ENCODE measurements at regions not wholly inside any gene's neighbourhood (a gene's known extent, or its start where the extent isn't known, plus 50 kb on each side); places are given as distances from the start of the nearest gene placed in this dataset.

DNA sequence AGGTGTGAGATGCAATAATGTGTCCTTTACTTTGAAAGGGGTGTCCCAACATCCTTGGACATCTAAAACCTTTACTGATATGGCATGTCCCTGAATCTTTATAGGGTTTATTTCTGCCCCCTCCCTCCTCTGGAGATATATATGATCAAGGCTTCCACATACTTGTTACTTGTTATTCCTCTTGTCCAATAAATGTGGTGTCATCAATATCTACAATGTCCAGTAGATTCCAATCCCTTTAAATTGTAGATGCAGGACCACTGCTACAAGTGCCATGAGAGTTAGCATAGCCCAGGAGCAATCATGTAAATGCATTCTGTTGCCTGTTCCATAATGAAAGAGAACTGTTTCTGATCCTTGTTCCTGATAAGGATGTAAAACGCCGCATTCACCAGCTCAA lies 479.7 kb upstream of the MEIS1 start:
- intact Hi-C loops (cut with micrococcal nuclease) = no loop called here
- CTCF ChIA-PET = no interaction called here
- WGBS, 2 experiments (ENCODE audit: extremely low coverage in 2 of 2, insufficient read length in 1 of 2) = no CpG with 5 or more reads among the region's 2 CpGs

More for the DNA sequence above, 479.7 kb upstream of the MEIS1 start:
- POLR2A ChIA-PET (ENCODE audit: unreplicated experiment) = no interaction called here
- ATAC-seq (ENCODE audit: low read depth) = no peak
- Histone ChIP-seq H3K4me1 (ENCODE audit: control insufficient read depth, insufficient read depth, low read length) (no peaks in the 10 kb centered on the region), H3K9ac (ENCODE audit: low read depth, low read length) (no peak overlapping the region), H3K27ac (ENCODE audit: insufficient read depth, low read length) (no peak overlapping the region), H3K79me1 (ENCODE audit: low read depth in 1 of 2, low read length in 2 of 2) (no peaks in the 10 kb centered on the region), H2BK15ac (ENCODE audit: low read depth, low read length) (no peak overlapping the region), H3K36me3 (ENCODE audit: control insufficient read depth, insufficient read depth, low read length) (no peaks in the 10 kb centered on the region), H2AK5ac (ENCODE audit: low read depth, low read length) (no peak overlapping the region), H3K4me3 (ENCODE audit: insufficient read depth, low read depth, low read length) (no peak overlapping the region), H3K18ac (ENCODE audit: low read depth, low read length) (no peak overlapping the region), H2AFZ (replicated peaks; ENCODE audit: low read length, poor library complexity) (no peak overlapping the region), H4K91ac (ENCODE audit: insufficient read depth, low read depth, low read length) (no peak overlapping the region), H2BK120ac (ENCODE audit: low read depth, low read length) (no peak overlapping the region), H3K23ac (ENCODE audit: low read depth, low read length) (no peak overlapping the region), H3K4me2 (ENCODE audit: low read depth, low read length) (no peak overlapping the region), H3K27me3 (ENCODE audit: control insufficient read depth, insufficient read depth, low read length) (no peaks in the 10 kb centered on the region), H3K56ac (ENCODE audit: extremely low read depth, insufficient read depth, low read length) (no peak overlapping the region), H3K14ac (replicated peaks; ENCODE audit: low read depth, low read length) (no peak overlapping the region), H2BK20ac (ENCODE audit: low read depth, low read length) (no peak overlapping the region), H4K20me1 (ENCODE audit: insufficient read depth, low read length) (no peaks in the 10 kb centered on the region), H2BK5ac (ENCODE audit: low read depth, low read length, poor library complexity, severe bottlenecking) (no peak overlapping the region), H2AK9ac (replicated peaks; ENCODE audit: low read depth, low read length, poor library complexity) (no peak overlapping the region), H4K8ac (ENCODE audit: low read depth in 2 of 2, low read length in 2 of 2) (no peak overlapping the region), H3K9me1 (ENCODE audit: insufficient read depth, low read length) (no peaks in the 10 kb centered on the region), H3K9me3 (ENCODE audit: control insufficient read depth, insufficient read depth, low read length) (no peaks in the 10 kb centered on the region), H4K5ac (ENCODE audit: low read depth, low read length) (no peak overlapping the region), H3K4ac (ENCODE audit: low read depth, low read length) (no peak overlapping the region)
- no TSS peak for BruUV-seq (replicated peaks)
- in situ Hi-C loops (cut with MboI; ENCODE audit: low sequenced_read_pairs) = no loop called here
- DNase-seq = no peak
- no peak for TF ChIP-seq BHLHE40 (IDR thresholded peaks at IDR 0.05; ENCODE audit: low read depth, low read length)
- TF ChIP-seq MXI1 (IDR thresholded peaks at IDR 0.05; ENCODE audit: borderline replicate concordance, low read depth, low read length) = no peak
- TF ChIP-seq, protein P1, sequence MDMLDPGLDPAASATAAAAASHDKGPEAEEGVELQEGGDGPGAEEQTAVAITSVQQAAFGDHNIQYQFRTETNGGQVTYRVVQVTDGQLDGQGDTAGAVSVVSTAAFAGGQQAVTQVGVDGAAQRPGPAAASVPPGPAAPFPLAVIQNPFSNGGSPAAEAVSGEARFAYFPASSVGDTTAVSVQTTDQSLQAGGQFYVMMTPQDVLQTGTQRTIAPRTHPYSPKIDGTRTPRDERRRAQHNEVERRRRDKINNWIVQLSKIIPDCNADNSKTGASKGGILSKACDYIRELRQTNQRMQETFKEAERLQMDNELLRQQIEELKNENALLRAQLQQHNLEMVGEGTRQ (IDR thresholded peaks at IDR 0.05; ENCODE audit: low read depth, low read length) = no peak
- no peak for TF ChIP-seq RCOR1 (IDR thresholded peaks at IDR 0.05; ENCODE audit: insufficient replicate concordance, low read length)
- TF ChIP-seq FOS (IDR thresholded peaks at IDR 0.05; ENCODE audit: low read depth, low read length) = no peak
- TF ChIP-seq SMC3 (IDR thresholded peaks at IDR 0.05; ENCODE audit: low read depth, low read length) = no peak
- no peak for TF ChIP-seq MAFK (IDR thresholded peaks at IDR 0.05; ENCODE audit: low read depth, low read length)
- no peak for TF ChIP-seq RAD21 (IDR thresholded peaks at IDR 0.05; ENCODE audit: low read length)
- TF ChIP-seq RFX5 (IDR thresholded peaks at IDR 0.05; ENCODE audit: low read depth, low read length) = no peak
- no peak for TF ChIP-seq MAZ (IDR thresholded peaks at IDR 0.05; ENCODE audit: borderline replicate concordance, low read depth, low read length)
- no peak for TF ChIP-seq CHD1 (IDR thresholded peaks at IDR 0.05; ENCODE audit: low read depth, low read length)
- no peak for TF ChIP-seq POLR2A (IDR thresholded peaks at IDR 0.05; ENCODE audit: low read depth, low read length)
- no peak for TF ChIP-seq NFE2L2 (IDR thresholded peaks at IDR 0.05; ENCODE audit: low read depth, low read length)
- dilution Hi-C loops (cut with HindIII; ENCODE audit: low sequenced_read_pairs, unreplicated experiment) = no loop called here

Data from IMR-90 (cell line).